T-helper 1 cell treated with Interleukin-12 subunit alpha and Interleukin-12 subunit beta and Interleukin-4 antibody, amounts not matched to agents 30 μg/mL and 1 μg/mL, for 36 hours (primary cell): ENCODE measurements at regions not wholly inside any gene's neighbourhood (a gene's known extent, or its start where the extent isn't known, plus 50 kb on each side); places are given as distances from the start of the nearest gene placed in this dataset.
"Not testable (repeated sequence)": the region's sequence is repeated elsewhere in the genome, so short reads cannot be mapped to it uniquely, and the experiment has no call there.

Experiments used
- H3K27ac Mint-ChIP-seq: one replicate; pipeline ENCODE4 v1.8.0; 2021; ENCODE audit warnings: mild to moderate bottlenecking, mixed read lengths
- H3K27me3 Mint-ChIP-seq: one replicate; pipeline ENCODE4 v1.8.0; 2021; ENCODE audit warnings: low read depth, mixed read lengths
- H3K36me3 Mint-ChIP-seq: one replicate; pipeline ENCODE4 v1.8.0; 2021; ENCODE audit warnings: low read depth, mixed read lengths
- H3K4me1 Mint-ChIP-seq: one replicate; pipeline ENCODE4 v1.8.0; 2021; ENCODE audit warnings: low read depth, mixed read lengths
- H3K4me3 Mint-ChIP-seq: one replicate; pipeline ENCODE4 v1.8.0; 2021; ENCODE audit warnings: mild to moderate bottlenecking, moderate library complexity, mixed read lengths
- H3K9me3 Mint-ChIP-seq: one replicate; pipeline ENCODE4 v1.8.0; 2021; ENCODE audit warnings: mixed read lengths

- Mint-ChIP-seq H3K9me3 (peaks cover 14% of the 10 kb centered on the region), H3K27ac (peak overlapping the region; percentile 2), H3K4me3 (no peak overlapping the region), H3K4me1 (peaks cover 8% of the 10 kb centered on the region), H3K36me3 (no peaks in the 10 kb centered on the region), H3K27me3 (peaks cover 12% of the 10 kb centered on the region)
Observed at GRCh38 chr12:75813072-75813471, 218.5 kb downstream of the PHLDA1 start.

GRCh38 chr12:75812271-75813018, 219.1 kb downstream of the PHLDA1 start:
- H3K4me1 Mint-ChIP-seq = peaks cover 8% of the 10 kb centered on the region
- no peaks in the 10 kb centered on the region for H3K36me3 Mint-ChIP-seq
- H3K27me3 Mint-ChIP-seq = peaks cover 12% of the 10 kb centered on the region
- peaks cover 15% of the 10 kb centered on the region for H3K9me3 Mint-ChIP-seq
- H3K4me3 Mint-ChIP-seq = no peak overlapping the region
- H3K27ac Mint-ChIP-seq = peak overlapping the region; percentile 2

GRCh38 chr12:75809746-75810145, 221.8 kb downstream of the PHLDA1 start:
- Mint-ChIP-seq H3K27ac (no peak overlapping the region), H3K36me3 (no peaks in the 10 kb centered on the region), H3K4me3 (no peak overlapping the region), H3K9me3 (peaks cover 17% of the 10 kb centered on the region), H3K27me3 (peaks cover 12% of the 10 kb centered on the region), H3K4me1 (peaks cover 4% of the 10 kb centered on the region)

GRCh38 chr12:75807494-75807893, 224.1 kb downstream of the PHLDA1 start:
- Mint-ChIP-seq H3K9me3 (peaks cover 21% of the 10 kb centered on the region), H3K4me1 (peaks cover 2% of the 10 kb centered on the region), H3K27me3 (peaks cover 12% of the 10 kb centered on the region), H3K27ac (no peak overlapping the region), H3K36me3 (no peaks in the 10 kb centered on the region), H3K4me3 (no peak overlapping the region)

GRCh38 chr12:75805905-75806304, 225.7 kb downstream of the PHLDA1 start:
- Mint-ChIP-seq H3K27me3 (peaks cover 12% of the 10 kb centered on the region), H3K9me3 (peaks cover 21% of the 10 kb centered on the region), H3K4me1 (no peaks in the 10 kb centered on the region), H3K4me3 (no peak overlapping the region), H3K36me3 (no peaks in the 10 kb centered on the region), H3K27ac (no peak overlapping the region)

GRCh38 chr12:75805320-75805719, 226.3 kb downstream of the PHLDA1 start:
- Mint-ChIP-seq H3K4me3 (no peak overlapping the region), H3K4me1 (no peaks in the 10 kb centered on the region), H3K9me3 (peaks cover 21% of the 10 kb centered on the region), H3K27me3 (peaks cover 12% of the 10 kb centered on the region), H3K27ac (no peak overlapping the region), H3K36me3 (no peaks in the 10 kb centered on the region)

- no peaks in the 10 kb centered on the region for H3K9me3 Mint-ChIP-seq
- H3K27me3 Mint-ChIP-seq = peaks cover 15% of the 10 kb centered on the region
- no peak overlapping the region for H3K27ac Mint-ChIP-seq
- H3K4me1 Mint-ChIP-seq = no peaks in the 10 kb centered on the region
- H3K4me3 Mint-ChIP-seq = no peak overlapping the region
- H3K36me3 Mint-ChIP-seq = no peaks in the 10 kb centered on the region
Observed at GRCh38 chr12:75798136-75798926, 233.2 kb downstream of the PHLDA1 start.

- H3K36me3 Mint-ChIP-seq = no peaks in the 10 kb centered on the region
Observed at GRCh38 chr12:75795125-75795524, 236.5 kb downstream of the PHLDA1 start.

GRCh38 chr12:75792687-75793086, 238.9 kb downstream of the PHLDA1 start:
- Mint-ChIP-seq H3K27ac (no peak overlapping the region), H3K4me3 (no peak overlapping the region), H3K9me3 (no peaks in the 10 kb centered on the region), H3K4me1 (peaks cover 2% of the 10 kb centered on the region), H3K36me3 (no peaks in the 10 kb centered on the region), H3K27me3 (peaks cover 15% of the 10 kb centered on the region)

More at GRCh38 chr12:75795125-75795524, 236.5 kb downstream of the PHLDA1 start:
- Mint-ChIP-seq H3K9me3 (no peaks in the 10 kb centered on the region), H3K4me3 (no peak overlapping the region), H3K27me3 (peaks cover 15% of the 10 kb centered on the region), H3K4me1 (peaks cover under 1% of the 10 kb centered on the region), H3K27ac (no peak overlapping the region)

GRCh38 chr12:75790219-75790618, 241.4 kb downstream of the PHLDA1 start:
- Mint-ChIP-seq H3K27me3 (peaks cover 6% of the 10 kb centered on the region), H3K27ac (no peak overlapping the region), H3K4me3 (no peak overlapping the region), H3K36me3 (no peaks in the 10 kb centered on the region), H3K4me1 (peaks cover 5% of the 10 kb centered on the region), H3K9me3 (no peaks in the 10 kb centered on the region)

GRCh38 chr12:75787146-75787545, 244.4 kb downstream of the PHLDA1 start:
- not testable (repeated sequence) for H3K27ac Mint-ChIP-seq, H3K36me3 Mint-ChIP-seq, H3K4me3 Mint-ChIP-seq, H3K27me3 Mint-ChIP-seq, H3K9me3 Mint-ChIP-seq, H3K4me1 Mint-ChIP-seq

GRCh38 chr12:75786070-75786469, 245.5 kb downstream of the PHLDA1 start:
- Mint-ChIP-seq H3K27ac (no peak overlapping the region), H3K36me3 (no peaks in the 10 kb centered on the region), H3K4me3 (no peak overlapping the region), H3K9me3 (no peaks in the 10 kb centered on the region), H3K27me3 (peaks cover 8% of the 10 kb centered on the region), H3K4me1 (peaks cover 5% of the 10 kb centered on the region)

GRCh38 chr12:75784591-75784990, 247.0 kb downstream of the PHLDA1 start:
- Mint-ChIP-seq H3K9me3 (no peaks in the 10 kb centered on the region), H3K27ac (no peak overlapping the region), H3K4me3 (no peak overlapping the region)

GRCh38 chr12:75783093-75783877, 248.3 kb downstream of the PHLDA1 start:
- no peaks in the 10 kb centered on the region for H3K9me3 Mint-ChIP-seq
- H3K36me3 Mint-ChIP-seq = no peaks in the 10 kb centered on the region
- no peak overlapping the region for H3K4me3 Mint-ChIP-seq
- H3K4me1 Mint-ChIP-seq = peaks cover 3% of the 10 kb centered on the region
- H3K27ac Mint-ChIP-seq = no peak overlapping the region
- H3K27me3 Mint-ChIP-seq = peaks cover 17% of the 10 kb centered on the region

More at GRCh38 chr12:75784591-75784990, 247.0 kb downstream of the PHLDA1 start:
- H3K36me3 Mint-ChIP-seq = no peaks in the 10 kb centered on the region
- peaks cover 16% of the 10 kb centered on the region for H3K27me3 Mint-ChIP-seq
- H3K4me1 Mint-ChIP-seq = peaks cover 3% of the 10 kb centered on the region
